ENCODE measurements at regions not wholly inside any gene's neighbourhood (a gene's known extent, or its start where the extent isn't known, plus 50 kb on each side); places are given as distances from the start of the nearest gene placed in this dataset.
A peak's percentile ranks its signal among the peaks of the same experiment; 100 is the strongest.

GRCh38 chr2:64322433-64322832 lies 131.5 kb upstream of the LGALSL start:
- in situ Hi-C loops (cut with HindIII; ENCODE audit: low pct_unique_long_range_greater_than_20kb, low sequenced_read_pairs), result loop anchor here (25.0 kb wide), 1 partner anchor 285 kb away; no protein-coding TSS in a partner anchor
- DNase-seq (ENCODE audit: low read depth, low spot score), result no peak

- DNase-seq (ENCODE audit: low read depth, low spot score), result no peak
- in situ Hi-C loops (cut with HindIII; ENCODE audit: low pct_unique_long_range_greater_than_20kb, low sequenced_read_pairs), result loop anchor here (25.0 kb wide), 1 partner anchor 286 kb away; no protein-coding TSS in a partner anchor
These were observed 130.8 kb upstream of the LGALSL start for GRCh38 chr2:64323197-64323596.

- in situ Hi-C loops (cut with HindIII; ENCODE audit: low pct_unique_long_range_greater_than_20kb, low sequenced_read_pairs), result loop anchor here (25.0 kb wide), 1 partner anchor 288 kb away; no protein-coding TSS in a partner anchor
- no peak for DNase-seq (ENCODE audit: low read depth, low spot score)
These were observed 129.1 kb upstream of the LGALSL start for GRCh38 chr2:64324746-64325410.

GRCh38 chr2:64325477-64325851 lies 128.5 kb upstream of the LGALSL start:
- in situ Hi-C loops (cut with HindIII; ENCODE audit: low pct_unique_long_range_greater_than_20kb, low sequenced_read_pairs), result no loop called here
- DNase-seq (ENCODE audit: low read depth, low spot score), result no peak

- in situ Hi-C loops (cut with HindIII; ENCODE audit: low pct_unique_long_range_greater_than_20kb, low sequenced_read_pairs), result no loop called here
- no peak for DNase-seq (ENCODE audit: low read depth, low spot score)
These were observed 127.9 kb upstream of the LGALSL start for GRCh38 chr2:64325852-64326577.

- DNase-seq (ENCODE audit: low read depth, low spot score), result no peak
- in situ Hi-C loops (cut with HindIII; ENCODE audit: low pct_unique_long_range_greater_than_20kb, low sequenced_read_pairs), result no loop called here
These were observed 127.3 kb upstream of the LGALSL start for GRCh38 chr2:64326578-64327050.

GRCh38 chr2:64327129-64327509 lies 126.8 kb upstream of the LGALSL start:
- DNase-seq (ENCODE audit: low read depth, low spot score), result no peak
- in situ Hi-C loops (cut with HindIII; ENCODE audit: low pct_unique_long_range_greater_than_20kb, low sequenced_read_pairs), result no loop called here

- in situ Hi-C loops (cut with HindIII; ENCODE audit: low pct_unique_long_range_greater_than_20kb, low sequenced_read_pairs), result no loop called here
- peak; percentile 89 for DNase-seq (ENCODE audit: low read depth, low spot score)
These were observed 126.2 kb upstream of the LGALSL start for GRCh38 chr2:64327510-64328414.

- in situ Hi-C loops (cut with HindIII; ENCODE audit: low pct_unique_long_range_greater_than_20kb, low sequenced_read_pairs), result no loop called here
These were observed 125.6 kb upstream of the LGALSL start for GRCh38 chr2:64328415-64328722.

GRCh38 chr2:64328756-64329155 lies 125.2 kb upstream of the LGALSL start:
- in situ Hi-C loops (cut with HindIII; ENCODE audit: low pct_unique_long_range_greater_than_20kb, low sequenced_read_pairs), result no loop called here
- DNase-seq (ENCODE audit: low read depth, low spot score), result no peak

More at GRCh38 chr2:64328415-64328722, 125.6 kb upstream of the LGALSL start:
- DNase-seq (ENCODE audit: low read depth, low spot score), result no peak

GRCh38 chr2:64329848-64330247 lies 124.1 kb upstream of the LGALSL start:
- in situ Hi-C loops (cut with HindIII; ENCODE audit: low pct_unique_long_range_greater_than_20kb, low sequenced_read_pairs), result loop anchor here (10.0 kb wide), 1 partner anchor 225 kb away; no protein-coding TSS in a partner anchor
- DNase-seq (ENCODE audit: low read depth, low spot score), result no peak

GRCh38 chr2:64330281-64331113 lies 123.5 kb upstream of the LGALSL start:
- in situ Hi-C loops (cut with HindIII; ENCODE audit: low pct_unique_long_range_greater_than_20kb, low sequenced_read_pairs), result loop anchor here (10.0 kb wide), 1 partner anchor 224 kb away; no protein-coding TSS in a partner anchor
- peak; percentile 85 for DNase-seq (ENCODE audit: low read depth, low spot score)

- DNase-seq (ENCODE audit: low read depth, low spot score), result no peak
- in situ Hi-C loops (cut with HindIII; ENCODE audit: low pct_unique_long_range_greater_than_20kb, low sequenced_read_pairs), result loop anchor here (10.0 kb wide), 1 partner anchor 224 kb away; no protein-coding TSS in a partner anchor
These were observed 122.8 kb upstream of the LGALSL start for GRCh38 chr2:64331114-64331645.

GRCh38 chr2:64331849-64332699 lies 121.9 kb upstream of the LGALSL start:
- no peak for DNase-seq (ENCODE audit: low read depth, low spot score)
- in situ Hi-C loops (cut with HindIII; ENCODE audit: low pct_unique_long_range_greater_than_20kb, low sequenced_read_pairs), result loop anchor here (10.0 kb wide), 1 partner anchor 223 kb away; no protein-coding TSS in a partner anchor

- in situ Hi-C loops (cut with HindIII; ENCODE audit: low pct_unique_long_range_greater_than_20kb, low sequenced_read_pairs), result loop anchor here (10.0 kb wide), 1 partner anchor 219 kb away; no protein-coding TSS in a partner anchor
- no peak for DNase-seq (ENCODE audit: low read depth, low spot score)
These were observed 117.8 kb upstream of the LGALSL start for GRCh38 chr2:64336171-64336570.

GRCh38 chr2:64337314-64337713 lies 116.6 kb upstream of the LGALSL start:
- DNase-seq (ENCODE audit: low read depth, low spot score), result no peak
- in situ Hi-C loops (cut with HindIII; ENCODE audit: low pct_unique_long_range_greater_than_20kb, low sequenced_read_pairs), result loop anchor here (10.0 kb wide), 1 partner anchor 217 kb away; no protein-coding TSS in a partner anchor
